ENCODE measurements at regions not wholly inside any gene's neighbourhood (a gene's known extent, or its start where the extent isn't known, plus 50 kb on each side); places are given as distances from the start of the nearest gene placed in this dataset.

GRCh38 chr12:83186419-83186818, 499.7 kb downstream of the TMTC2 start:
- no peak for DNase-seq

GRCh38 chr12:83185241-83185640, 498.5 kb downstream of the TMTC2 start:
- DNase-seq = no peak
